ENCODE measurements at regions not wholly inside any gene's neighbourhood (a gene's known extent, or its start where the extent isn't known, plus 50 kb on each side); places are given as distances from the start of the nearest gene placed in this dataset.
"Not testable (repeated sequence)": the region's sequence is repeated elsewhere in the genome, so short reads cannot be mapped to it uniquely, and the experiment has no call there.

GRCh38 chr3:187795207-187795960 lies 50.1 kb upstream of the BCL6 start:
- DNase-seq, result no peak

DNA sequence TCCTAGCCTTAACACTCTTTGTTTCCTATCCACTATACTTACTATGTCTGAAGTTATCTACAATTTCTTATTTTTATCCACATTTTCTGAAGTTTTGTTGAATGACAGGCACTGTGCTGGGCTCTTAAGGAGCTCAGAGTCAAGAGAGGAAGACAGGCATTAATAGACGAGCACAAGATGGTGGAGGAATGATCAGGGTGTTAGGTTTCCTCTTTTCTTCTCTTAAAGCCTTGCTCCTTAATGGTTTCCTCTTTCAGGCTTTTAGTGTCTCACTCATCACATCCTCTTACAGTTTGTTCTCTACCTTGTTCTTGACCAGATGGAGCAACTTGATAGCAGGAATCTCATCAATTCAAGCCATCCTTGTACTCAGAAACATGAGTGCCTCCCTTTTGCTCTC lies 52.9 kb upstream of the BCL6 start:
- DNase-seq, result peak in 1 of 3 experiments; percentile 61

- DNase-seq, result peak in 1 of 3 experiments; percentile 71
Measured at GRCh38 chr3:187798531-187799530, 53.6 kb upstream of the BCL6 start.

- no peak for DNase-seq
Measured at GRCh38 chr3:187799942-187800641, 54.8 kb upstream of the BCL6 start.

DNA sequence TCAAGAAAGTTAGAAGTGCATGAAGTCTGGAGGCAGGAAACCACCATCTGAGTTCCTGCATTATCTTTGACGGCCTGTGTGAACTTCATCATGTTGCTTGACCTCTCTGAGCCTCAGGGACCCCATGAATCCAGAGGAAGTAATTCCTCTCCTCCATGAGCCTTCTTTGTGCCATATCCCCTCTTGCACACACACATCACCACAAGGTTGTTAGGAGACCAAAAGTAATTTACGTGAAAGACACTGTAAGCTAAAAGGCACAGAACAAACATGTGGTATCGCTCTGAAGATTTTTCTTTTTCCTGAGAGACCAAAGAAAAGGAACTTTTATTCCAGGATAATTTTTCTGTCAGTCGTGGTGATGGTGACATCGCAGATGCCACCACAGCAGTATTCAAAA lies 55.9 kb upstream of the BCL6 start:
- no peak for DNase-seq

GRCh38 chr3:187802203-187802927 lies 57.1 kb upstream of the BCL6 start:
- DNase-seq, result no peak

GRCh38 chr3:187802928-187803259 lies 57.6 kb upstream of the BCL6 start:
- no peak for DNase-seq

DNA sequence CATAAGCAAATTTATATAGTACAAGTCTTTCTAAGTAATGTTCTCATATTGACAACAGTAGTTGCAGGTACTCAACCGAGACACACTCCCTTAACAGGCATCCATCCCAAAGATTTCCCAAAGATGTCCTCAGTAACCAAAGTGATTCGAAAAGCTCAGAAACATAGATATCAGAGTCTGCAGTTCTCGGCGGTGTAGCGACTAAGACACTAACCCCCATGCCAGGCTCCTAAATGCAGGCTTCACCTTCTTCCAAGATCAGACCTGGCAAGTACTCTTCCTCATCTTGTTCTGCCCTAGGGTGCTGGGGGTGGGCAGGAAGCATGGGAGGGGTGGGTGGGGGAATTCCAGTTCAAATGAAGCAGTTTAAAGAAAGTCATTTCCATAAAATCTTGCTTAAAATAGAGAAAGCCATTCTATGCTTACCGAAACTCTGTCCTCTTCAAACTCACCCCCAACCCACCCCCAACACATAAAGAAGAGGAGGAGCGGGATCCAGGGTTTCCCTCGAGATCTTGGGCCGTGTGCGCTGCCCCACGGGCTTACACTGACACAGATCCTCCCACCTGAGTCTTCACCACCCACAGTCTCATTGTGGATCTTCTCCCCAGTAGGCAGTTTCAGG lies 59.0 kb upstream of the BCL6 start:
- no peak for DNase-seq

GRCh38 chr3:187804745-187805121 lies 59.5 kb upstream of the BCL6 start:
- DNase-seq, result no peak

- DNase-seq, result no peak
Measured at GRCh38 chr3:187805774-187806173, 60.5 kb upstream of the BCL6 start.

DNA sequence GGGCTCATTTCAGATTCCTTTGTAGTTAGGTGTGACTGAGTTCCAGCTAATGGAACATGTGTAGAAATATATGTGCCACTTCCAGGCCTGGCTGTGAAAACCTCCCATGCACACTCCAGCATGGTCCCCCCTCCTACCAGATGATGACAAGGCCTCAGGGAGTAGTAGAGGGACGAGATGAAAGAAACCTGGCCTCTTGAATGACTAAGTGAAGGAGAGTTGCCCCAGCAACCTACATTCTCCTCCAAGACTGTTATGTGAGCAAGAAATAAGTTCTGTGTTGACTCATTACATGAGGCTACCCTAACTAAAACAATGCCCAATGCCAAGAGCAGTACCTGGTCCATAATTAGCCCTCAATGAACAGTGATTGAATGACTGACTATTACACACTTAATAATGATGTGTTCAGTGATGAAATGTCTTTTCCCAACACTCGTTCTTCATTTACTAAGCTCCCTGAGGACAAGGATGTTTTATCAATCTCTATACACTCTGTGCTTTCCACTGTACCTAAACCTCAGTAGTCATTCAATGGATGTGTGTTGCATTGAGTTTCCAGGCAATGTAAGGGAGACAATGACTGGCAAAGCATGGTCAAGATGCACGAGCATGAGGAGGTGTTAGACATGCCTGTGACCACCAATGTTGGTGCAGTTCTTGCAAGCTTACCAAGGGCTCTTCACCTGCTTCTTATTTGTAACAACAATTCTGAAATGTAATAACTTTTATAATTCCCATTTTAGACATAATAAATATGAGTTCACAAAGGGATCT lies 62.0 kb upstream of the BCL6 start:
- no peak for DNase-seq

GRCh38 chr3:187808527-187808895 lies 63.2 kb upstream of the BCL6 start:
- no peak for DNase-seq

GRCh38 chr3:187809612-187809991 lies 64.3 kb upstream of the BCL6 start:
- DNase-seq, result no peak

GRCh38 chr3:187810021-187810446 lies 64.8 kb upstream of the BCL6 start:
- no peak for DNase-seq

- DNase-seq, result no peak
Measured at GRCh38 chr3:187811585-187812250, 66.5 kb upstream of the BCL6 start.

- no peak for DNase-seq
Measured at GRCh38 chr3:187812496-187812895, 67.2 kb upstream of the BCL6 start.

- no peak for DNase-seq
Measured at GRCh38 chr3:187813198-187813597, 67.9 kb upstream of the BCL6 start.

GRCh38 chr3:187817766-187818165 lies 72.5 kb upstream of the BCL6 start:
- DNase-seq, result not testable (repeated sequence)

- no peak for DNase-seq
Measured at GRCh38 chr3:187821616-187822317, 76.5 kb upstream of the BCL6 start.

DNA sequence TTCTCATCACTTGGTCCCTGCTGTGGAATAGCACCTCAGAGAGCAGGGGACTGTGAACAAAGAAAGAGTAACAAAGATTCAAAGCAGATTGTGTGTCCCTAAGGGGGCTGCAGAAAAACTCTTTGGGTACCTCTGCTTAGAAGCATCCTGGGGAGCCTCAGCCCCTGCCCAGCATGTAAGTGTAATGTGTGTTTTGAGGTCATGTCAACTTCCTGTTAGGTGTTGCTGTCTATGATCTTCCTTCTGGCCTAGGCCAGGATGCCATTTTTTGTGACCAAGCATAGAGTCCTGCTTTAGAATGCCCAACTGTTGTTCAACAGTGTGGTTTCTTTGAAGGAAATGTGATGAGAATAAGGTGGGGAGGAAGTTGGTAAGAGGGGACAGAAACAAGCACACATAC lies 77.1 kb upstream of the BCL6 start:
- DNase-seq, result no peak

All from NCI-H1417 (cell line).